ENCODE measurements at regions not wholly inside any gene's neighbourhood (a gene's known extent, or its start where the extent isn't known, plus 50 kb on each side); places are given as distances from the start of the nearest gene placed in this dataset.

DNA sequence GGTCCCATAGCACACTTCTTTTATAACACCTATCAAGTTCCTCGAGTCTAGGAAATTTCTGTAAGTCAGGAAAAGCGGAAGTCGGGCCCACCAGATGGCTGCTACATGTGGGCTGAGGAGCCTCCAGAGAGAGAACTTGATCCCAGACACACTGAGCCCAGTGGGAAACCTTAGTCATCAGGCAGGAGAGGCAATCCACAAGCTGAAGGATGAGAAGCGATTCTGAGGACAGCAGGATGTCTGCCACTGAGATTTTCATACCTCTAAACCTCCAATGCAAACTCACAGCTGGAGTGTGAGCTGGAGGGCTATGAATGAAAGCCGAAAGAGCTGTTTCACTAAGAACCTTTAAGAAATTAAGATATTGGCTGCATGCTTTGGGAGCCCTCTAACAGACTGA is 52.6 kb upstream of the PDHA1 start:
- Mint-ChIP-seq H3K27me3 (ENCODE audit: low read depth) (peaks cover 30% of the 10 kb centered on the region), H3K36me3 (no peaks in the 10 kb centered on the region), H3K4me3 (no peak overlapping the region), H3K27ac (no peak overlapping the region), H3K9me3 (peaks cover 24% of the 10 kb centered on the region), H3K4me1 (no peaks in the 10 kb centered on the region)
- DNase-seq (ENCODE audit: low spot score in 2 of 2, unreplicated experiment in 2 of 2): no peak
- TF ChIP-seq, protein P1, sequence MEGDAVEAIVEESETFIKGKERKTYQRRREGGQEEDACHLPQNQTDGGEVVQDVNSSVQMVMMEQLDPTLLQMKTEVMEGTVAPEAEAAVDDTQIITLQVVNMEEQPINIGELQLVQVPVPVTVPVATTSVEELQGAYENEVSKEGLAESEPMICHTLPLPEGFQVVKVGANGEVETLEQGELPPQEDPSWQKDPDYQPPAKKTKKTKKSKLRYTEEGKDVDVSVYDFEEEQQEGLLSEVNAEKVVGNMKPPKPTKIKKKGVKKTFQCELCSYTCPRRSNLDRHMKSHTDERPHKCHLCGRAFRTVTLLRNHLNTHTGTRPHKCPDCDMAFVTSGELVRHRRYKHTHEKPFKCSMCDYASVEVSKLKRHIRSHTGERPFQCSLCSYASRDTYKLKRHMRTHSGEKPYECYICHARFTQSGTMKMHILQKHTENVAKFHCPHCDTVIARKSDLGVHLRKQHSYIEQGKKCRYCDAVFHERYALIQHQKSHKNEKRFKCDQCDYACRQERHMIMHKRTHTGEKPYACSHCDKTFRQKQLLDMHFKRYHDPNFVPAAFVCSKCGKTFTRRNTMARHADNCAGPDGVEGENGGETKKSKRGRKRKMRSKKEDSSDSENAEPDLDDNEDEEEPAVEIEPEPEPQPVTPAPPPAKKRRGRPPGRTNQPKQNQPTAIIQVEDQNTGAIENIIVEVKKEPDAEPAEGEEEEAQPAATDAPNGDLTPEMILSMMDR (IDR thresholded peaks at IDR 0.05; ENCODE audit: unreplicated experiment): no peak

DNA sequence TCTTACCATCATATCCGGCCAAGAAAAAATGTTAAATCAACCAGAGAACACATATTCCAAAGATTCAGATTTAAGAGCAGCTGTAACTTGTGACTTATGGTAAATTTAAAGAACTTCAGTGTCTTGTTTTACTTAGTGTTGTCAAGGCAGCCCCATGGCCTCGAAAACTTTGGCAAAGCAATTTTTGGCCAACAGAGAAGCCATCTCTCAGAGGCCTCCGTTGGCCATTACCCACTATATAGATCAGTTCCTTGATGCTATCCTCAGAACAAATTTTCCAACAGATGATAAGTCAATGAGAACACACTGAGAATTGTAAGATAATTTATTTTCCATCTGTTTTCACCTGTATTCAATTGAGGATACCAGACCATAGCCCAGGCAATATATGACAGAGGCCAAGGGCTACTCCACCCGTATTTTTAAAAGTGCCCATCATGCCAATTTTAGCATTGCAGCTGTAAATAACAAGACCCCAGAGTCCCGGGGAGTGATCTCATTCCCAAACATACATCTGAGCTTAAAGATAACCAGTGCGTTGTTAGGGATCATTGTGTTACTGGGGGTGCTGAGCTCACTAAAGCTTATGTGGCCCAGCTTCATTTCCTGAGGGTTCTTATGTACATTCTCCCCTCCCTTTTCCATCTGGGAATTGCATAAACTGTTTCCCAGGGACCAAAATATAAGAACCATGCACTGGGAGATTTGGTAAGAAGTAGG is 50.0 kb upstream of the PDHA1 start:
- peaks cover 32% of the 10 kb centered on the region for H3K9me3 Mint-ChIP-seq
- H3K27me3 Mint-ChIP-seq (ENCODE audit: low read depth): peaks cover 26% of the 10 kb centered on the region
- no peak overlapping the region for H3K27ac Mint-ChIP-seq

More for the DNA sequence above, 50.0 kb upstream of the PDHA1 start:
- no peak overlapping the region for H3K4me3 Mint-ChIP-seq
- no peaks in the 10 kb centered on the region for H3K36me3 Mint-ChIP-seq
- TF ChIP-seq, protein P1 (IDR thresholded peaks at IDR 0.05; ENCODE audit: unreplicated experiment): no peak
- H3K4me1 Mint-ChIP-seq: no peaks in the 10 kb centered on the region
- DNase-seq (ENCODE audit: low spot score in 2 of 2, unreplicated experiment in 2 of 2): no peak

Measured in mesothelial cell of epicardium (in vitro differentiated cells).